Panc1 (cell line): ENCODE measurements at regions not wholly inside any gene's neighbourhood (a gene's known extent, or its start where the extent isn't known, plus 50 kb on each side); places are given as distances from the start of the nearest gene placed in this dataset.

Experiments
- ATAC-seq: fragments of 200-7000 bp; cut with Tn5 transposase; 2 replicates; pipeline ENCODE4 v1.9.1; 2020; ENCODE audit warnings: mild to moderate bottlenecking, moderate library complexity
- BruUV-seq: library from RNA; stranded (reverse); fragments of 400-500 nt; replicated peaks from 2 replicates; lab custom pipeline; 2021; lab: Mats Ljungman, UMichigan
- CTCF ChIA-PET: fragments of 300-600 bp; sonication (Branson Sonifier 250); formaldehyde crosslinking; loops from one replicate; lab custom pipeline; 2022; ENCODE audit warnings: antibody characterized with exemption; lab: Charles Lee
- POLR2A ChIA-PET: fragments of 300-600 bp; sonication (Branson Sonifier 250); formaldehyde crosslinking; loops from one replicate; lab custom pipeline; 2022; ENCODE audit warnings: antibody characterized with exemption; lab: Charles Lee
- DNase-seq: peaks from one replicate; pipeline ENCODE4 v3.0.0-alpha.2; 2010; ENCODE audit warnings: low read depth, low spot score
- H3K27ac ChIP-seq: 2 replicates; pipeline ENCODE4 v1.5.1; 2011; ENCODE audit warnings: mild to moderate bottlenecking, low read length, inconsistent platforms
- H3K27me3 ChIP-seq: fragments of 200-500 bp; sonication (Bioruptor generic); 2 replicates; pipeline ENCODE4 v1.6.0; 2014; ENCODE audit warnings: low read length, inconsistent platforms; ENCODE audit not compliant: control insufficient read depth, insufficient read depth
- H3K36me3 ChIP-seq: fragments of 200-500 bp; sonication (Bioruptor generic); 2 replicates; pipeline ENCODE4 v1.5.1; 2014; ENCODE audit warnings: inconsistent platforms, mild to moderate bottlenecking, low read length, moderate library complexity; ENCODE audit not compliant: control insufficient read depth, insufficient read depth
- H3K4me1 ChIP-seq: 2 replicates; pipeline ENCODE4 v1.5.1; 2011; ENCODE audit warnings: inconsistent platforms, mild to moderate bottlenecking, low read length, moderate library complexity; ENCODE audit not compliant: control insufficient read depth, insufficient read depth
- H3K4me3 ChIP-seq, 2 experiments: 2 replicates each; pipeline ENCODE4 v1.5.1; 2011 to 2012; ENCODE audit warnings: low read depth in 2 of 2, low read length in 2 of 2, mild to moderate bottlenecking in 2 of 2, inconsistent platforms in 1 of 2, moderate library complexity in 1 of 2
- H3K9me3 ChIP-seq: fragments of 200-500 bp; sonication (Bioruptor generic); 2 replicates; pipeline ENCODE4 v1.5.1; 2014; ENCODE audit warnings: low read depth, mild to moderate bottlenecking, inconsistent platforms, low read length, moderate library complexity; ENCODE audit not compliant: control insufficient read depth, insufficient read depth
- POLR2AphosphoS5 ChIP-seq: IDR thresholded peaks from 2 replicates; pipeline ENCODE4 v1.6.1; 2012; ENCODE audit warnings: mild to moderate bottlenecking, low read depth, low read length, moderate library complexity
- SIN3A ChIP-seq: IDR thresholded peaks from 2 replicates; pipeline ENCODE4 v1.6.1; 2012; ENCODE audit warnings: low read depth, mild to moderate bottlenecking, low read length, moderate library complexity, borderline replicate concordance; ENCODE audit not compliant: insufficient read depth
- TCF7L2 ChIP-seq: IDR thresholded peaks from 2 replicates; pipeline ENCODE4 v1.6.1; 2011; ENCODE audit warnings: mild to moderate bottlenecking, low read depth, low read length, inconsistent platforms
- in situ Hi-C: cut with HindIII; loops from 2 replicates; pipeline ENCODE4 v1.10.0; 2016; ENCODE audit warnings: low sequenced_read_pairs, low pct_unique_long_range_greater_than_20kb
- intact Hi-C: fragments of 100-400 bp; cut with micrococcal nuclease; formaldehyde crosslinking; loops from one replicate; pipeline ENCODE4 v1.10.0; 2022; ENCODE audit not compliant: unreplicated experiment
- TF ChIP-seq, protein P1 (sequence below), 2 experiments: IDR thresholded peaks; 2 replicates each; pipeline ENCODE4 v1.6.1; 2011 to 2012; ENCODE audit warnings: low read depth in 2 of 2, control low read depth in 1 of 2, low read length in 1 of 2, mild to moderate bottlenecking in 1 of 2, moderate library complexity in 1 of 2; ENCODE audit not compliant: insufficient read depth in 1 of 2
- TF ChIP-seq, protein P2 (sequence below): fragments of 450-650 bp; IDR thresholded peaks from 2 replicates; pipeline ENCODE4 v1.5.1; 2017; ENCODE audit warnings: mild to moderate bottlenecking

DNA sequence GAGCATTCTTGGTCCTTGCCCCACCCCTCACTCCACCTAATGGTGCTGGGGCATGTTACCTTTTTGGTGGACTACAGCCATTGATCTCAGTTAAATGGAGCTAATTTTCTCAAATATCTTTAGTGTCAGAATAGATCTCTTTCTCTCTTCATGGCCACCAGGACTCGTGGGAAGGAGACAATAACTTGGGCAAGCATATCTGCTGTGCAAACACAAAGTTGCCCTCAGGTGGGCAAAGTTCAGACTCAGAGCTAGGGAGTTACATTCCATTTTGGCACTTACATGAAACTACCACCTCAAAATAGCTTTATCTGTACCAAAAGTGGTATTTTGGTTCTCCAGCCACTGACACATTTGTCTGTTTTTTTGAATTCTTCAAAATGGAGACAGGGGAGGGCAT lies 671.9 kb upstream of the KLF4 start:
- DNase-seq = no peak
- TF ChIP-seq TCF7L2 (no peak), POLR2AphosphoS5 (no peak), SIN3A (no peak)
- TF ChIP-seq, protein P1, sequence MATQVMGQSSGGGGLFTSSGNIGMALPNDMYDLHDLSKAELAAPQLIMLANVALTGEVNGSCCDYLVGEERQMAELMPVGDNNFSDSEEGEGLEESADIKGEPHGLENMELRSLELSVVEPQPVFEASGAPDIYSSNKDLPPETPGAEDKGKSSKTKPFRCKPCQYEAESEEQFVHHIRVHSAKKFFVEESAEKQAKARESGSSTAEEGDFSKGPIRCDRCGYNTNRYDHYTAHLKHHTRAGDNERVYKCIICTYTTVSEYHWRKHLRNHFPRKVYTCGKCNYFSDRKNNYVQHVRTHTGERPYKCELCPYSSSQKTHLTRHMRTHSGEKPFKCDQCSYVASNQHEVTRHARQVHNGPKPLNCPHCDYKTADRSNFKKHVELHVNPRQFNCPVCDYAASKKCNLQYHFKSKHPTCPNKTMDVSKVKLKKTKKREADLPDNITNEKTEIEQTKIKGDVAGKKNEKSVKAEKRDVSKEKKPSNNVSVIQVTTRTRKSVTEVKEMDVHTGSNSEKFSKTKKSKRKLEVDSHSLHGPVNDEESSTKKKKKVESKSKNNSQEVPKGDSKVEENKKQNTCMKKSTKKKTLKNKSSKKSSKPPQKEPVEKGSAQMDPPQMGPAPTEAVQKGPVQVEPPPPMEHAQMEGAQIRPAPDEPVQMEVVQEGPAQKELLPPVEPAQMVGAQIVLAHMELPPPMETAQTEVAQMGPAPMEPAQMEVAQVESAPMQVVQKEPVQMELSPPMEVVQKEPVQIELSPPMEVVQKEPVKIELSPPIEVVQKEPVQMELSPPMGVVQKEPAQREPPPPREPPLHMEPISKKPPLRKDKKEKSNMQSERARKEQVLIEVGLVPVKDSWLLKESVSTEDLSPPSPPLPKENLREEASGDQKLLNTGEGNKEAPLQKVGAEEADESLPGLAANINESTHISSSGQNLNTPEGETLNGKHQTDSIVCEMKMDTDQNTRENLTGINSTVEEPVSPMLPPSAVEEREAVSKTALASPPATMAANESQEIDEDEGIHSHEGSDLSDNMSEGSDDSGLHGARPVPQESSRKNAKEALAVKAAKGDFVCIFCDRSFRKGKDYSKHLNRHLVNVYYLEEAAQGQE (IDR thresholded peaks at IDR 0.05; ENCODE audit: insufficient read depth in 1 of 2, low read depth in 2 of 2, low read length in 1 of 2) = no peak
- TF ChIP-seq, protein P2, sequence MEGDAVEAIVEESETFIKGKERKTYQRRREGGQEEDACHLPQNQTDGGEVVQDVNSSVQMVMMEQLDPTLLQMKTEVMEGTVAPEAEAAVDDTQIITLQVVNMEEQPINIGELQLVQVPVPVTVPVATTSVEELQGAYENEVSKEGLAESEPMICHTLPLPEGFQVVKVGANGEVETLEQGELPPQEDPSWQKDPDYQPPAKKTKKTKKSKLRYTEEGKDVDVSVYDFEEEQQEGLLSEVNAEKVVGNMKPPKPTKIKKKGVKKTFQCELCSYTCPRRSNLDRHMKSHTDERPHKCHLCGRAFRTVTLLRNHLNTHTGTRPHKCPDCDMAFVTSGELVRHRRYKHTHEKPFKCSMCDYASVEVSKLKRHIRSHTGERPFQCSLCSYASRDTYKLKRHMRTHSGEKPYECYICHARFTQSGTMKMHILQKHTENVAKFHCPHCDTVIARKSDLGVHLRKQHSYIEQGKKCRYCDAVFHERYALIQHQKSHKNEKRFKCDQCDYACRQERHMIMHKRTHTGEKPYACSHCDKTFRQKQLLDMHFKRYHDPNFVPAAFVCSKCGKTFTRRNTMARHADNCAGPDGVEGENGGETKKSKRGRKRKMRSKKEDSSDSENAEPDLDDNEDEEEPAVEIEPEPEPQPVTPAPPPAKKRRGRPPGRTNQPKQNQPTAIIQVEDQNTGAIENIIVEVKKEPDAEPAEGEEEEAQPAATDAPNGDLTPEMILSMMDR = no peak
- Histone ChIP-seq H3K27ac (no peak overlapping the region), H3K36me3 (no peaks in the 10 kb centered on the region), H3K27me3 (no peaks in the 10 kb centered on the region), H3K9me3 (no peaks in the 10 kb centered on the region), H3K4me1 (no peaks in the 10 kb centered on the region), H3K4me3 (no peak overlapping the region)
- ChIA-PET POLR2A (no interaction called here), CTCF (no interaction called here)
- intact Hi-C loops = no loop called here
- BruUV-seq = no TSS peak
- ATAC-seq = no peak
- in situ Hi-C loops = no loop called here

DNA sequence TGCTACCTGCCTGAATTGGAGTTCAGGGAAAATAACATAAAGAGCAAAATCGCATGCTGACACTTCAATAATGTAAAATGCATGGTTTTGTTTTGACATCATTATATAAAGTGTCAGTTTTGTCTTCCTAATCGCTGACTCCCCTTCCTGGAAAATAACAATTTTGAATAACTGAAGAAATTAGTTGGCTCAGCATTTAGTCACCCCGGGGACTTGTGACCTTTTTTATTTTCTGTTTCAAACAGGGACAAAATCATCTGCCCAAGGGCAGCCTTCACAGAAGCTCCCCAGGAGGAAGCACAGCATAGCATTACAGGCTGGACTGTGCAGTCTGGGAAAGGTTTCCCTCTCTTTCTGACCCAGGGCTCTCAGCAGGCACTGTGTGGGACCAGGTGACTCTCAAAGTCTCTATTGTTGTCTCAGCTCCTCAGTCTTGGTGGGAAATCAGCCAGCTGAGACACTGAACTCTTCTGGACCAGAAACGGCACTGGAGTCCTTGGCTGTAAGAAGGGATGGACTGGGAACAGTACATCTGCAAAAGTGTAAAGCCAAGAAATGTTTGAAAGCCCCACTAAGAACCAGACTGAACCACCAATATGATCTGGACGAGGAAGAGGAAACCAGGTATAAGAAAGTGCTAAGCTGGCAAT lies 671.3 kb upstream of the KLF4 start:
- Histone ChIP-seq H3K9me3 (no peaks in the 10 kb centered on the region), H3K4me3 (no peak overlapping the region), H3K36me3 (no peaks in the 10 kb centered on the region), H3K4me1 (no peaks in the 10 kb centered on the region), H3K27ac (no peak overlapping the region), H3K27me3 (no peaks in the 10 kb centered on the region)
- no peak for TF ChIP-seq TCF7L2
- TF ChIP-seq, protein P2 = no peak
- TF ChIP-seq POLR2AphosphoS5 = no peak
- no peak for TF ChIP-seq SIN3A
- TF ChIP-seq, protein P1 (IDR thresholded peaks at IDR 0.05; ENCODE audit: insufficient read depth in 1 of 2, low read depth in 2 of 2, low read length in 1 of 2) = no peak
- intact Hi-C loops = no loop called here
- in situ Hi-C loops = no loop called here
- CTCF ChIA-PET = no interaction called here
- POLR2A ChIA-PET = no interaction called here
- no peak for DNase-seq
- no peak for ATAC-seq
- BruUV-seq = no TSS peak
